CD4-positive, alpha-beta T cell treated with Interleukin-10 for 1 hour (primary cell): ENCODE measurements at regions not wholly inside any gene's neighbourhood (a gene's known extent, or its start where the extent isn't known, plus 50 kb on each side); places are given as distances from the start of the nearest gene placed in this dataset.

Experiments
- DNase-seq: peaks from one replicate; pipeline ENCODE4 v3.0.0-alpha.2; 2020

GRCh38 chr2:103814016-103814415 lies 1039.9 kb upstream of the POU3F3 start:
- DNase-seq = no peak

GRCh38 chr2:103815731-103816130 lies 1038.2 kb upstream of the POU3F3 start:
- no peak for DNase-seq

GRCh38 chr2:103817746-103818145 lies 1036.2 kb upstream of the POU3F3 start:
- no peak for DNase-seq

- DNase-seq = no peak
Observed at GRCh38 chr2:103818176-103818575, 1035.7 kb upstream of the POU3F3 start.

- no peak for DNase-seq
Observed at GRCh38 chr2:103819599-103819998, 1034.3 kb upstream of the POU3F3 start.

- DNase-seq = no peak
Observed at GRCh38 chr2:103823847-103824246, 1030.1 kb upstream of the POU3F3 start.

GRCh38 chr2:103847276-103847675 lies 1006.6 kb upstream of the POU3F3 start:
- no peak for DNase-seq

- no peak for DNase-seq
Observed at GRCh38 chr2:103859238-103859637, 994.7 kb upstream of the POU3F3 start.

- no peak for DNase-seq
Observed at GRCh38 chr2:103860016-103860415, 993.9 kb upstream of the POU3F3 start.

- no peak for DNase-seq
Observed at GRCh38 chr2:103868396-103868795, 985.5 kb upstream of the POU3F3 start.

GRCh38 chr2:103873716-103874351 lies 980.1 kb upstream of the POU3F3 start:
- DNase-seq = no peak

GRCh38 chr2:103875131-103875530 lies 978.8 kb upstream of the POU3F3 start:
- no peak for DNase-seq

GRCh38 chr2:103875531-103875930 lies 978.4 kb upstream of the POU3F3 start:
- no peak for DNase-seq

- DNase-seq = no peak
Observed at GRCh38 chr2:103876611-103877010, 977.3 kb upstream of the POU3F3 start.

- DNase-seq = no peak
Observed at GRCh38 chr2:103879101-103879500, 974.8 kb upstream of the POU3F3 start.

GRCh38 chr2:103880081-103880834 lies 973.7 kb upstream of the POU3F3 start:
- DNase-seq = no peak

GRCh38 chr2:103887625-103888024 lies 966.3 kb upstream of the POU3F3 start:
- no peak for DNase-seq

GRCh38 chr2:103896182-103896581 lies 957.7 kb upstream of the POU3F3 start:
- no peak for DNase-seq

GRCh38 chr2:103898561-103898960 lies 955.4 kb upstream of the POU3F3 start:
- no peak for DNase-seq

GRCh38 chr2:103902347-103902746 lies 951.6 kb upstream of the POU3F3 start:
- no peak for DNase-seq

GRCh38 chr2:103921161-103921560 lies 932.8 kb upstream of the POU3F3 start:
- no peak for DNase-seq

GRCh38 chr2:103942199-103942598 lies 911.7 kb upstream of the POU3F3 start:
- DNase-seq = no peak

- DNase-seq = no peak
Observed at GRCh38 chr2:103945083-103945482, 908.8 kb upstream of the POU3F3 start.
